ENCODE measurements at regions not wholly inside any gene's neighbourhood (a gene's known extent, or its start where the extent isn't known, plus 50 kb on each side); places are given as distances from the start of the nearest gene placed in this dataset.

GRCh38 chr2:14994721-14995120 lies 362.2 kb downstream of the LRATD1 start:
- DNase-seq (ENCODE audit: low read depth, low spot score) (no peak), ATAC-seq (no peak)
- Histone ChIP-seq H3K27me3 (ENCODE audit: control insufficient read depth, insufficient read depth, low read length) (no peaks in the 10 kb centered on the region), H3K27ac (ENCODE audit: low read length) (no peak overlapping the region), H3K9me3 (ENCODE audit: control insufficient read depth, insufficient read depth, low read depth, low read length) (no peaks in the 10 kb centered on the region), H3K4me1 (ENCODE audit: control insufficient read depth, insufficient read depth, low read length) (no peaks in the 10 kb centered on the region), H3K36me3 (ENCODE audit: control insufficient read depth, insufficient read depth, low read length) (no peaks in the 10 kb centered on the region), H3K4me3 (ENCODE audit: low read depth in 2 of 2, low read length in 2 of 2) (no peak overlapping the region)
- POLR2A ChIA-PET, result no interaction called here
- BruUV-seq (replicated peaks), result no TSS peak
- CTCF ChIA-PET, result no interaction called here
- intact Hi-C loops (cut with micrococcal nuclease; ENCODE audit: unreplicated experiment), result no loop called here
- in situ Hi-C loops (cut with HindIII; ENCODE audit: low pct_unique_long_range_greater_than_20kb, low sequenced_read_pairs), result no loop called here
- TF ChIP-seq REST (IDR thresholded peaks at IDR 0.05; ENCODE audit: insufficient read depth in 1 of 2, low read depth in 2 of 2, low read length in 1 of 2), result no peak
- no peak for TF ChIP-seq SIN3A (IDR thresholded peaks at IDR 0.05; ENCODE audit: borderline replicate concordance, insufficient read depth, low read depth, low read length)
- TF ChIP-seq CTCF (IDR thresholded peaks at IDR 0.05), result no peak
- no peak for TF ChIP-seq POLR2AphosphoS5 (IDR thresholded peaks at IDR 0.05; ENCODE audit: low read depth, low read length)
- no peak for TF ChIP-seq TCF7L2 (IDR thresholded peaks at IDR 0.05; ENCODE audit: low read depth, low read length)

GRCh38 chr2:14996351-14997014 lies 364.0 kb downstream of the LRATD1 start:
- POLR2A ChIA-PET, result no interaction called here

More at GRCh38 chr2:14996351-14997014, 364.0 kb downstream of the LRATD1 start:
- no peaks in the 10 kb centered on the region for H3K27me3 ChIP-seq (ENCODE audit: control insufficient read depth, insufficient read depth, low read length)
- no peaks in the 10 kb centered on the region for H3K9me3 ChIP-seq (ENCODE audit: control insufficient read depth, insufficient read depth, low read depth, low read length)
- BruUV-seq (replicated peaks), result no TSS peak
- intact Hi-C loops (cut with micrococcal nuclease; ENCODE audit: unreplicated experiment), result no loop called here
- CTCF ChIA-PET, result no interaction called here
- H3K4me3 ChIP-seq (ENCODE audit: low read depth in 2 of 2, low read length in 2 of 2), result no peak overlapping the region
- H3K27ac ChIP-seq (ENCODE audit: low read length), result no peak overlapping the region
- ATAC-seq (no peak), DNase-seq (ENCODE audit: low read depth, low spot score) (no peak)
- in situ Hi-C loops (cut with HindIII; ENCODE audit: low pct_unique_long_range_greater_than_20kb, low sequenced_read_pairs), result no loop called here
- TF ChIP-seq POLR2AphosphoS5 (IDR thresholded peaks at IDR 0.05; ENCODE audit: low read depth, low read length) (no peak), REST (IDR thresholded peaks at IDR 0.05; ENCODE audit: insufficient read depth in 1 of 2, low read depth in 2 of 2, low read length in 1 of 2) (no peak), TCF7L2 (IDR thresholded peaks at IDR 0.05; ENCODE audit: low read depth, low read length) (no peak), CTCF (IDR thresholded peaks at IDR 0.05) (no peak), SIN3A (IDR thresholded peaks at IDR 0.05; ENCODE audit: borderline replicate concordance, insufficient read depth, low read depth, low read length) (no peak)
- no peaks in the 10 kb centered on the region for H3K36me3 ChIP-seq (ENCODE audit: control insufficient read depth, insufficient read depth, low read length)
- H3K4me1 ChIP-seq (ENCODE audit: control insufficient read depth, insufficient read depth, low read length), result no peaks in the 10 kb centered on the region

Data from Panc1 (cell line).